ENCODE measurements at regions not wholly inside any gene's neighbourhood (a gene's known extent, or its start where the extent isn't known, plus 50 kb on each side); places are given as distances from the start of the nearest gene placed in this dataset.
"Not testable (repeated sequence)": the region's sequence is repeated elsewhere in the genome, so short reads cannot be mapped to it uniquely, and the experiment has no call there.

- H3K36me3 Mint-ChIP-seq (ENCODE audit: low read depth) = no peaks in the 10 kb centered on the region
- no peaks in the 10 kb centered on the region for H3K9me3 Mint-ChIP-seq (ENCODE audit: low read depth)
- no peak overlapping the region for H3K27ac Mint-ChIP-seq (ENCODE audit: unreplicated experiment)
- H3K4me3 Mint-ChIP-seq (ENCODE audit: unreplicated experiment) = no peak overlapping the region
- H3K27me3 Mint-ChIP-seq (ENCODE audit: low read depth) = peaks cover 6% of the 10 kb centered on the region
- TF ChIP-seq CTCF (IDR thresholded peaks at IDR 0.05) = no peak
- H3K4me1 Mint-ChIP-seq (ENCODE audit: low read depth) = no peaks in the 10 kb centered on the region
- no peak for DNase-seq (ENCODE audit: low spot score)
Measured at GRCh38 chr1:90817399-90817798, 100.3 kb upstream of the BARHL2 start.

- not testable (repeated sequence) for H3K36me3 Mint-ChIP-seq (ENCODE audit: low read depth); H3K27me3 Mint-ChIP-seq (ENCODE audit: low read depth); H3K9me3 Mint-ChIP-seq (ENCODE audit: low read depth); H3K4me1 Mint-ChIP-seq (ENCODE audit: low read depth); DNase-seq (ENCODE audit: low spot score); H3K4me3 Mint-ChIP-seq (ENCODE audit: unreplicated experiment); H3K27ac Mint-ChIP-seq (ENCODE audit: unreplicated experiment)
Measured at GRCh38 chr1:90812237-90812636, 95.1 kb upstream of the BARHL2 start.

DNA sequence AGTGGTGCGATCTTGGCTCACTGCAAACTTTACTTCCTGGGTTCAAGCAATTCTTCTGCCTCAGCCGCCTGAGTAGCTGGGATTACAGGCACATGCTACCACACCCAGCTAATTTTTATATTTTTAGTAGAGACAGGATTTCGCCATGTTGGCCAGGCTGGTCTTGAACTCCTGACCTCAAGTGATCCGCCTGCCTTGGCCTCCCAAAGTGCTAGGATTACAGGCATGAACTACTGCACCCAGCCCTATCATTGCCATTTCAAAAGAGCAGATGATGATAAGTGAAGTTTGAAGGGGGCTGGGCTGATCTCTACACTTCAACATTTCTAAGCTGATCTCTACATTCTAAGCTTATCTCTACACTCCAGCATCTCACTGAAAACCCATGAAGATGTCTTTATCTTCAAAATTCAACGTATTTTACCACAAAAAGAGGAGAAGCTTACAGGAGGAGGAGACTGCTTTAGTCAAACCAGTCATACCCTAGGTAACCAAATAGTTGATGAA is 94.4 kb upstream of the BARHL2 start:
- H3K36me3 Mint-ChIP-seq (ENCODE audit: low read depth); DNase-seq (ENCODE audit: low spot score); H3K4me3 Mint-ChIP-seq (ENCODE audit: unreplicated experiment); H3K27ac Mint-ChIP-seq (ENCODE audit: unreplicated experiment); H3K9me3 Mint-ChIP-seq (ENCODE audit: low read depth); H3K27me3 Mint-ChIP-seq (ENCODE audit: low read depth); H3K4me1 Mint-ChIP-seq (ENCODE audit: low read depth): not testable (repeated sequence)

GRCh38 chr1:90810681-90811080 is 93.6 kb upstream of the BARHL2 start:
- DNase-seq (ENCODE audit: low spot score) = no peak
- peaks cover 11% of the 10 kb centered on the region for H3K9me3 Mint-ChIP-seq (ENCODE audit: low read depth)
- no peaks in the 10 kb centered on the region for H3K27me3 Mint-ChIP-seq (ENCODE audit: low read depth)
- H3K36me3 Mint-ChIP-seq (ENCODE audit: low read depth) = no peaks in the 10 kb centered on the region
- no peak overlapping the region for H3K27ac Mint-ChIP-seq (ENCODE audit: unreplicated experiment)
- TF ChIP-seq CTCF (IDR thresholded peaks at IDR 0.05) = no peak
- no peaks in the 10 kb centered on the region for H3K4me1 Mint-ChIP-seq (ENCODE audit: low read depth)
- no peak overlapping the region for H3K4me3 Mint-ChIP-seq (ENCODE audit: unreplicated experiment)

DNA sequence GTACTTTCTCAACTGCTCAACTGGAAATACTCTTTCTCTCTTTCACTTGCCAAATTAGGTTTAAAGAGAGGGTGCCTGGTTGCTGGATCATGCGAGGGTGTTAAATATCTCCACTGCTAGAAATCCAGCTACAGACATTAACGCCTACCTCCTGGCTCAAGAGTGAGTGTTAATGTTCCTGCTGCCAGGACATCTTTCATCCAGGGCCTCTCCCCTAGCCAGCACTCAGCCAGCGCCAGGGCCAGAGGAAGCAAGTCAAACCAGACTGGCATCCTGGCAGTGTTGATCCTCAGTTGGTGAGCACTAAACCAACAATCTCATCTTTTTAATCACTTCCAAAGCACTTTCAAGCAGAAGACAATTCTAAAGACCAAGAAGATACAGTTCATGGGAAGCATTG is 92.9 kb upstream of the BARHL2 start:
- H3K36me3 Mint-ChIP-seq (ENCODE audit: low read depth) = peaks cover 3% of the 10 kb centered on the region

DNA sequence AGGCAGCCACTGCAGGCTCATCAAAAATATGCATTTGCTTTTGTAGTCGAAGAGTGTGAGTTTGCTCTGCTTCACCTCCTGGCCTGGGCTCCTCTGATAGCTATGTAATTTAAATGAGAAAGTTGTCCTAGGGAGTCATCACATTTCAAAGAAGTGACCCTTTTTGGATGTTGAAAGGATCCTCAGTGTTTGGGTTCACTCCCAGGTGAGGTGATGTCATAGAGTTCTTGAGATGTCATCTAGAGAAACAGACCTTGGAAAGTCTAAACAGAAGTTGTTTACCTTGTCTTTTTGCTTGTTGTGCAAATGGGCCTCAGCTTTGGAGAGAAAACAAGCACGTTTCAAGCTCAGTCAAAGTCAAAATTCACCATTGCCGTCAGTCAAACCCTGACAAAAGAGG is 92.0 kb upstream of the BARHL2 start:
- Mint-ChIP-seq H3K27ac (ENCODE audit: unreplicated experiment) (no peak overlapping the region), H3K27me3 (ENCODE audit: low read depth) (peaks cover 3% of the 10 kb centered on the region), H3K36me3 (ENCODE audit: low read depth) (peaks cover 3% of the 10 kb centered on the region), H3K4me1 (ENCODE audit: low read depth) (no peaks in the 10 kb centered on the region), H3K4me3 (ENCODE audit: unreplicated experiment) (no peak overlapping the region), H3K9me3 (ENCODE audit: low read depth) (peaks cover 21% of the 10 kb centered on the region)
- no peak for DNase-seq (ENCODE audit: low spot score)
- no peak for TF ChIP-seq CTCF (IDR thresholded peaks at IDR 0.05)

More for the DNA sequence above, 92.9 kb upstream of the BARHL2 start:
- no peak overlapping the region for H3K27ac Mint-ChIP-seq (ENCODE audit: unreplicated experiment)
- no peak for DNase-seq (ENCODE audit: low spot score)
- peaks cover 3% of the 10 kb centered on the region for H3K27me3 Mint-ChIP-seq (ENCODE audit: low read depth)
- H3K9me3 Mint-ChIP-seq (ENCODE audit: low read depth) = peaks cover 17% of the 10 kb centered on the region
- no peak overlapping the region for H3K4me3 Mint-ChIP-seq (ENCODE audit: unreplicated experiment)
- TF ChIP-seq CTCF (IDR thresholded peaks at IDR 0.05) = no peak
- H3K4me1 Mint-ChIP-seq (ENCODE audit: low read depth) = no peaks in the 10 kb centered on the region
